ENCODE measurements at regions not wholly inside any gene's neighbourhood (a gene's known extent, or its start where the extent isn't known, plus 50 kb on each side); places are given as distances from the start of the nearest gene placed in this dataset.

DNA sequence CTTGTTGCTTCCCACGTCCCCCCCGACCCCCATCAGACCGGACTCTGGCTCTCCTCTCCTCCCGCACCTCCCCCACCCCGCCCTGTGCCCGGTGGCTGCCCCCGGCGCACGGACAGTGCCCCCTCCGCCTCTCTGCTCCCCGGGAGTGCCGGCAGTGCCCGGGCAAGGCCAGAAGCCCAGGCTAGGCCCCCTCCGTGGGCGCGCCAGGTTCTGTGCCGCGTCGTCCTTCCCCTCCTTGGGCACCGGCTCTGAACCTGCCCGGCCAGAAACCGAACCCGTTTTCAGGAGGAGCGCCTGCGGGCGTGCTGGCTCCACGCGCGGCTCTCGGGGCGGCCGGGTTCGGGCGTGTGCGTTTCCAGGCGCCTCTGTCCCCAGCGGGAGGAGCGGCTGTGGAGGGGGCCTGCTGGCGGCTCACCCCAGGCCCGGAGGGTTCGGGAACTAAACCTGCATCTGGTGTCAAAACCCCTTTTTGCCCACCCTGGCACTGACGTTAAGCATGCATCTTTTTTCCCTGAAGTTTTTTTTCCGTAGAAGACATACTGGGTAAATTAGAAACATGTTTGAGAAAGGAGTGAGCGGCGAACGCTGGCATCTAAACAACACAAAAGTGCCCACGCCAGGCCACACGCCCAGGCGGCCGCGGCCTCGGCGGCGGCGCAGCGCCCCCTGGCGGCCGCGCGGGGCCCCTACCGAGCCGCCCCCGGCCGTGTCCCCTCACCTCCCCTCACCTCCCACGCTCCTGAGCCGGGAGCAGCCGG lies 123.9 kb upstream of the SLC1A4 start:
- Histone ChIP-seq H3K9me3 (ENCODE audit: control insufficient read depth, low read length) (no peaks in the 10 kb centered on the region), H3K4me2 (ENCODE audit: low read length) (peak overlapping the region; percentile 98), H3K27ac (peak overlapping the region; percentile 41), H3K79me2 (no peaks in the 10 kb centered on the region), H3K4me1 (peaks cover 19% of the 10 kb centered on the region), H3K4me3 (ENCODE audit: low read depth, low read length) (peak overlapping the region; percentile 68), H2AFZ (peak overlapping the region; percentile 93), H3K9ac (peak overlapping the region; percentile 64), H3K27me3 (ENCODE audit: control insufficient read depth, insufficient read depth, low read length) (no peaks in the 10 kb centered on the region), H3K36me3 (ENCODE audit: control insufficient read depth, insufficient read depth, low read length) (no peaks in the 10 kb centered on the region)
- TF ChIP-seq, protein P1, sequence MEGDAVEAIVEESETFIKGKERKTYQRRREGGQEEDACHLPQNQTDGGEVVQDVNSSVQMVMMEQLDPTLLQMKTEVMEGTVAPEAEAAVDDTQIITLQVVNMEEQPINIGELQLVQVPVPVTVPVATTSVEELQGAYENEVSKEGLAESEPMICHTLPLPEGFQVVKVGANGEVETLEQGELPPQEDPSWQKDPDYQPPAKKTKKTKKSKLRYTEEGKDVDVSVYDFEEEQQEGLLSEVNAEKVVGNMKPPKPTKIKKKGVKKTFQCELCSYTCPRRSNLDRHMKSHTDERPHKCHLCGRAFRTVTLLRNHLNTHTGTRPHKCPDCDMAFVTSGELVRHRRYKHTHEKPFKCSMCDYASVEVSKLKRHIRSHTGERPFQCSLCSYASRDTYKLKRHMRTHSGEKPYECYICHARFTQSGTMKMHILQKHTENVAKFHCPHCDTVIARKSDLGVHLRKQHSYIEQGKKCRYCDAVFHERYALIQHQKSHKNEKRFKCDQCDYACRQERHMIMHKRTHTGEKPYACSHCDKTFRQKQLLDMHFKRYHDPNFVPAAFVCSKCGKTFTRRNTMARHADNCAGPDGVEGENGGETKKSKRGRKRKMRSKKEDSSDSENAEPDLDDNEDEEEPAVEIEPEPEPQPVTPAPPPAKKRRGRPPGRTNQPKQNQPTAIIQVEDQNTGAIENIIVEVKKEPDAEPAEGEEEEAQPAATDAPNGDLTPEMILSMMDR (IDR thresholded peaks at IDR 0.05), result peak; percentile 62

DNA sequence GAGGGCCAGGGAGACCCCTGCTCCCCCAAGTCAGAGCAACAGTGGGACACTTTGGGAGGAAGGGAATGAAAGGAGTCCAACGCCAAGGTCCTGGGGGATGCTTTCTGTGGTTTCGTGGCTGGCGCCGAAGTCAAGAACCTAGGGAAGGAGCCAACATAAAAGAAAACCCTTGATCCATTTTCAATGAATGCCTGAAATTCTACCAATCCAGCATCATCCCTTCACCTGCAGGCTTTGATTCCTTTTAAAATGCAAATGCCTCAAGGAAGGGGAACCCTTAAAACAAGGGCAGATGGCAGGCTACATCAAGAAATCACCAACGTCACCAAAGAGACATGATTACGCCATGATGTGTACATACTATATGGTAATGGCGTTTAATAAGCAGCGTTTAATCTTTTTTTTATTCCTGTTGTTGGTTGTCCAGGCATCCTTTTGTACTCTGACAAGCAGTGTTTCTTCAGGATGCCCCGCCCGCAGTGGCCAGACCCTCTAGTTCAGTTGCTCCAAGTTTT lies 123.3 kb upstream of the SLC1A4 start:
- Histone ChIP-seq H3K4me3 (ENCODE audit: low read depth, low read length) (no peak overlapping the region), H3K79me2 (no peaks in the 10 kb centered on the region), H3K36me3 (ENCODE audit: control insufficient read depth, insufficient read depth, low read length) (no peaks in the 10 kb centered on the region), H3K27ac (no peak overlapping the region), H2AFZ (peak overlapping the region; percentile 57), H3K9ac (no peak overlapping the region), H3K4me1 (peaks cover 19% of the 10 kb centered on the region), H3K4me2 (ENCODE audit: low read length) (peak overlapping the region; percentile 98), H3K27me3 (ENCODE audit: control insufficient read depth, insufficient read depth, low read length) (no peaks in the 10 kb centered on the region), H3K9me3 (ENCODE audit: control insufficient read depth, low read length) (no peaks in the 10 kb centered on the region)
- TF ChIP-seq, protein P1 (IDR thresholded peaks at IDR 0.05), result no peak

DNA sequence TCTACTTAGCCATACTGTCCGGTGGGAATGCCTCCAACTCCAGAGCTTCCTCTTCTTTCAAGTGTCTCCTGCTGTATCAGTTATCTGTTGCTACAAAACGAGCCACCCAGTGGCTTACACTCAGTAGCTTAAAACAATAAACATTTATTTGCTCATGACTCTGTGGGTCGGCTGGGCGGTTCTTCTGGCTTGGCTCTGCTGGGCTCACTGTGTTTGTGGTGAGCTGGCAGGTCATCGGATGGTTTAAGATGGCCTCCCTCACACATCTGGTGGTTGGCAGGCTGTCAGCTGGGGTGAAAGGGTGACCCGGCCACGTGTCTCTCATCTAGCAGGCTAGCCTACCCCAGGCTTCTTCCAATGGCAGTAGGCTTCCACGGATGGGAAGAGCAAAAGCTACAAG lies 122.4 kb upstream of the SLC1A4 start:
- Histone ChIP-seq H3K36me3 (ENCODE audit: control insufficient read depth, insufficient read depth, low read length) (no peaks in the 10 kb centered on the region), H3K79me2 (no peaks in the 10 kb centered on the region), H3K27ac (no peak overlapping the region), H3K4me3 (ENCODE audit: low read depth, low read length) (no peak overlapping the region), H3K9ac (no peak overlapping the region), H2AFZ (peak overlapping the region; percentile 5), H3K4me2 (ENCODE audit: low read length) (no peak overlapping the region), H3K4me1 (peaks cover 15% of the 10 kb centered on the region), H3K9me3 (ENCODE audit: control insufficient read depth, low read length) (no peaks in the 10 kb centered on the region), H3K27me3 (ENCODE audit: control insufficient read depth, insufficient read depth, low read length) (no peaks in the 10 kb centered on the region)
- TF ChIP-seq, protein P1 (IDR thresholded peaks at IDR 0.05), result no peak

DNA sequence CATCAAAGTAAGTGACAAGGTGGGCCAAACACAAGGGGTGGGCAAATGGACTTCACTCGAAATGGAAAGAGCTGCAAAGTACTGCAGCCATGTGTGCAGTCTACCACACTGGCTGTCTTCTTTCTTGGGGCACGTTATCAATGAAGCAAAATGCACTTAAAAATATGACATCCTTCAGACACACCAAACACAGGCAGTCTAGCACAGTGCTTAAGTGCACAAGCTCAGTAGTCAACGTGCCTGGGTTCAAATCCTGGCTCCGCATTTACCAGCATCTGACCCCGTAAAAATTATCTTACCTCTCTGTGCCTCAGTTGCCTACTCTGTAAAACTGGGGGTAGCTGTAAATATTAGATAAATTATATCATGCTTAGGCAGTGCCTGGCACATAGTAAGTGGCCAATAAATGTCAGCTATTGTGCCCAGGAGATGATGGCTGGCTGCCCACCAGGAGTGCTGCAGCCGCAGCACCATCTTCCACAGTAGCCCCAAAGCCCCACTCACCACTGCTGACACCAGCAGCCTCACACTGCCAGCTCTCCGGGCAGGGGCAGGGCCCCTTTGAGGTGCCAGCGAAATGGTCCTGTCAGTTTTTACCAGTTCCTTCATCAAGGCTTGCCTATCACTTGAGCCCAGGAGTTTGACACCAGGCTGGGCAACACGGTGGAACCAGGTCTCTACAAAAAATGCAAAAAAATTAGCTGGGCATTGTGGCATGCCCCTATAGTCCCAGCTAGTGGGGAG lies 121.8 kb upstream of the SLC1A4 start:
- no peak overlapping the region for H2AFZ ChIP-seq
- no peak overlapping the region for H3K4me3 ChIP-seq (ENCODE audit: low read depth, low read length)
- no peaks in the 10 kb centered on the region for H3K36me3 ChIP-seq (ENCODE audit: control insufficient read depth, insufficient read depth, low read length)
- TF ChIP-seq, protein P1 (IDR thresholded peaks at IDR 0.05), result no peak
- H3K79me2 ChIP-seq, result no peaks in the 10 kb centered on the region
- H3K4me2 ChIP-seq (ENCODE audit: low read length), result no peak overlapping the region
- H3K27ac ChIP-seq, result no peak overlapping the region
- H3K9me3 ChIP-seq (ENCODE audit: control insufficient read depth, low read length), result no peaks in the 10 kb centered on the region
- H3K9ac ChIP-seq, result no peak overlapping the region
- H3K4me1 ChIP-seq, result peaks cover 15% of the 10 kb centered on the region
- no peaks in the 10 kb centered on the region for H3K27me3 ChIP-seq (ENCODE audit: control insufficient read depth, insufficient read depth, low read length)
